H9 (cell line): ENCODE measurements at regions not wholly inside any gene's neighbourhood (a gene's known extent, or its start where the extent isn't known, plus 50 kb on each side); places are given as distances from the start of the nearest gene placed in this dataset.

Experiments used
- DNase-seq: peaks from one replicate; pipeline ENCODE4 v3.0.0-alpha.2; 2017
- H2AFZ ChIP-seq: one replicate; pipeline ENCODE4 v1.6.1; 2013; ENCODE audit warnings: mild to moderate bottlenecking, low read length, control low read depth, moderate library complexity
- H2AK5ac ChIP-seq: 2 replicates; pipeline ENCODE4 v1.6.1; 2013; ENCODE audit warnings: low read length, control low read depth, mixed read lengths; ENCODE audit not compliant: insufficient read length
- H2BK120ac ChIP-seq: one replicate; pipeline ENCODE4 v1.6.1; 2013; ENCODE audit warnings: low read depth, mild to moderate bottlenecking, low read length, control low read depth, inconsistent platforms; ENCODE audit not compliant: poor library complexity, severe bottlenecking
- H2BK12ac ChIP-seq: 2 replicates; pipeline ENCODE4 v1.6.1; 2013; ENCODE audit warnings: low read length, control low read depth, mixed read lengths, low read depth; ENCODE audit not compliant: insufficient read length
- H2BK15ac ChIP-seq: 2 replicates; pipeline ENCODE4 v1.6.1; 2013; ENCODE audit warnings: low read depth, low read length, control low read depth
- H2BK20ac ChIP-seq: one replicate; pipeline ENCODE4 v1.6.1; 2013; ENCODE audit warnings: low read depth, mild to moderate bottlenecking, low read length, control low read depth, inconsistent platforms; ENCODE audit not compliant: poor library complexity, severe bottlenecking
- H2BK5ac ChIP-seq: 2 replicates; pipeline ENCODE4 v1.6.1; 2013; ENCODE audit warnings: low read length, control low read depth, mixed read lengths; ENCODE audit not compliant: insufficient read length
- H3K14ac ChIP-seq: 2 replicates; pipeline ENCODE4 v1.6.1; 2013; ENCODE audit warnings: low read length, control low read depth; ENCODE audit not compliant: insufficient read depth
- H3K18ac ChIP-seq: 2 replicates; pipeline ENCODE4 v1.6.1; 2013; ENCODE audit warnings: low read depth, mild to moderate bottlenecking, mixed read lengths, low read length, control low read depth; ENCODE audit not compliant: insufficient read length
- H3K23ac ChIP-seq: 2 replicates; pipeline ENCODE4 v1.6.1; 2013; ENCODE audit warnings: low read length, control low read depth, mixed read lengths, low read depth; ENCODE audit not compliant: insufficient read length
- H3K23me2 ChIP-seq: 2 replicates; pipeline ENCODE4 v1.6.1; 2013; ENCODE audit warnings: low read depth, mild to moderate bottlenecking, mixed read lengths, low read length, control low read depth; ENCODE audit not compliant: insufficient read length, poor library complexity, severe bottlenecking
- H3K27ac ChIP-seq: 2 replicates; pipeline ENCODE4 v1.5.1; 2013; ENCODE audit warnings: low read length, control low read depth, mixed read lengths, low read depth; ENCODE audit not compliant: insufficient read length
- H3K27me3 ChIP-seq: 2 replicates; pipeline ENCODE4 v1.6.1; 2013; ENCODE audit warnings: low read length, control low read depth, inconsistent platforms; ENCODE audit not compliant: insufficient read depth
- H3K4ac ChIP-seq: 2 replicates; pipeline ENCODE4 v1.6.1; 2013; ENCODE audit warnings: low read depth, mild to moderate bottlenecking, control low read depth, inconsistent platforms, low read length, moderate library complexity
- H3K4me1 ChIP-seq: 2 replicates; pipeline ENCODE4 v1.6.1; 2013; ENCODE audit warnings: low read length, control low read depth, inconsistent platforms; ENCODE audit not compliant: insufficient read depth
- H3K4me2 ChIP-seq: 2 replicates; pipeline ENCODE4 v1.6.1; 2013; ENCODE audit warnings: low read length, control low read depth, mixed read lengths; ENCODE audit not compliant: insufficient read length, insufficient read depth
- H3K56ac ChIP-seq: 2 replicates; pipeline ENCODE4 v1.6.1; 2013; ENCODE audit warnings: low read depth, mild to moderate bottlenecking, mixed read lengths, low read length, control low read depth; ENCODE audit not compliant: insufficient read length
- H3K79me1 ChIP-seq: 2 replicates; pipeline ENCODE4 v1.6.1; 2013; ENCODE audit warnings: low read depth, mild to moderate bottlenecking, moderate library complexity, low read length, control low read depth, inconsistent platforms; ENCODE audit not compliant: insufficient read depth, poor library complexity, severe bottlenecking
- H3K79me2 ChIP-seq: 2 replicates; pipeline ENCODE4 v1.6.1; 2013; ENCODE audit warnings: low read length, control low read depth, inconsistent platforms; ENCODE audit not compliant: insufficient read depth
- H3K9ac ChIP-seq: 2 replicates; pipeline ENCODE4 v1.6.1; 2013; ENCODE audit warnings: low read length, control low read depth, mixed read lengths; ENCODE audit not compliant: insufficient read length; ENCODE audit errors: extremely low read depth
- H3K9me3 ChIP-seq: one replicate; pipeline ENCODE4 v1.6.1; 2013; ENCODE audit warnings: low read depth, low read length, inconsistent platforms; ENCODE audit not compliant: control insufficient read depth
- H3T11ph ChIP-seq: one replicate; pipeline ENCODE4 v1.6.1; 2013; ENCODE audit warnings: mild to moderate bottlenecking, low read length, control low read depth, inconsistent platforms
- H4K20me1 ChIP-seq: one replicate; pipeline ENCODE4 v1.6.1; 2013; ENCODE audit not compliant: control insufficient read depth, insufficient read length, insufficient read depth
- H4K5ac ChIP-seq: 2 replicates; pipeline ENCODE4 v1.6.1; 2013; ENCODE audit warnings: low read depth, mild to moderate bottlenecking, mixed read lengths, low read length, control low read depth; ENCODE audit not compliant: insufficient read length
- H4K8ac ChIP-seq: replicated peaks from 2 replicates; pipeline ENCODE4 v1.6.1; 2013; ENCODE audit warnings: low read length, control low read depth, mixed read lengths, low read depth; ENCODE audit not compliant: insufficient read length
- H4K91ac ChIP-seq: 2 replicates; pipeline ENCODE4 v1.6.1; 2013; ENCODE audit warnings: low read depth, mild to moderate bottlenecking, moderate library complexity, mixed read lengths, low read length, control low read depth; ENCODE audit not compliant: insufficient read length
- H3K27ac Mint-ChIP-seq, 3 experiments: 2 replicates in 2 of 3; 3 replicates in 1 of 3; pipeline ENCODE4 v1.8.0; 2020 to 2021; ENCODE audit warnings: mixed read lengths in 3 of 3, mild to moderate bottlenecking in 1 of 3, moderate library complexity in 1 of 3
- H3K27me3 Mint-ChIP-seq: 2 replicates; pipeline ENCODE4 v1.8.0; 2021; ENCODE audit warnings: low read depth, mild to moderate bottlenecking, moderate library complexity, mixed read lengths
- H3K36me3 Mint-ChIP-seq, 3 experiments: 2 replicates in 2 of 3; 3 replicates in 1 of 3; pipeline ENCODE4 v1.8.0; 2020 to 2021; ENCODE audit warnings: low read depth in 3 of 3, mixed read lengths in 3 of 3; ENCODE audit not compliant: insufficient read depth in 1 of 3
- H3K4me1 Mint-ChIP-seq, 2 experiments: 2 replicates each; pipeline ENCODE4 v1.8.0; 2020; ENCODE audit warnings: mixed read lengths in 2 of 2
- H3K4me3 Mint-ChIP-seq, 2 experiments: 2 replicates in 1 of 2; 3 replicates in 1 of 2; pipeline ENCODE4 v1.8.0; 2020 to 2021; ENCODE audit warnings: mild to moderate bottlenecking in 2 of 2, mixed read lengths in 2 of 2, moderate library complexity in 1 of 2
- H3K9me3 Mint-ChIP-seq, 2 experiments: 2 replicates in 1 of 2; 3 replicates in 1 of 2; pipeline ENCODE4 v1.8.0; 2020; ENCODE audit warnings: mild to moderate bottlenecking in 2 of 2, mixed read lengths in 2 of 2, moderate library complexity in 1 of 2
- CTCF ChIP-seq: fragments of 200-600 bp; sonication (generic); conservative IDR thresholded peaks from 3 replicates; pipeline ENCODE4 v1.8.0; 2021; ENCODE audit warnings: antibody characterized with exemption, mild to moderate bottlenecking
- WGBS: extraction: QIAGEN DNeasy Blood & Tissue Kit; methylation state at CpG from one replicate; pipeline ENCODE4 v1.1.7; 2013; ENCODE audit warnings: missing lambda C conversion rate, low lambda C conversion rate, mixed read lengths; ENCODE audit not compliant: insufficient read length; ENCODE audit errors: extremely low coverage; 5-methylcytosine and 5-hydroxymethylcytosine counted together

GRCh38 chr21:28877318-28877884 is 115.3 kb downstream of the LTN1 start:
- Histone ChIP-seq H3K4me1 (no peaks in the 10 kb centered on the region), H3K23ac (no peak overlapping the region)

More at GRCh38 chr21:28877318-28877884, 115.3 kb downstream of the LTN1 start:
- H2BK5ac ChIP-seq: no peak overlapping the region
- H4K91ac ChIP-seq: no peak overlapping the region
- no peak for TF ChIP-seq CTCF
- Mint-ChIP-seq H3K4me1 (no peaks in the 10 kb centered on the region), H3K36me3 (peaks cover 18 to 43% (median 32%) of the 10 kb centered on the region in 3 experiments; a peak in 6 of 7 replicates), H3K9me3 (no peaks in the 10 kb centered on the region), H3K27ac (no peak overlapping the region), H3K4me3 (no peak overlapping the region), H3K27me3 (no peaks in the 10 kb centered on the region)
- no peak for DNase-seq
- no peaks in the 10 kb centered on the region for H4K20me1 ChIP-seq
- H3K79me1 ChIP-seq: no peaks in the 10 kb centered on the region
- no peaks in the 10 kb centered on the region for H3K9me3 ChIP-seq
- H4K8ac ChIP-seq: no peak overlapping the region
- H2BK15ac ChIP-seq: no peak overlapping the region
- no peak overlapping the region for H3K56ac ChIP-seq
- H3K4ac ChIP-seq: no peak overlapping the region
- no peak overlapping the region for H3K18ac ChIP-seq
- H3K4me2 ChIP-seq: no peak overlapping the region
- no peak overlapping the region for H2AFZ ChIP-seq
- H2AK5ac ChIP-seq: no peak overlapping the region
- H3K27ac ChIP-seq: no peak overlapping the region
- no peaks in the 10 kb centered on the region for H3K79me2 ChIP-seq
- H2BK20ac ChIP-seq: no peak overlapping the region
- H3K27me3 ChIP-seq: no peaks in the 10 kb centered on the region
- H3K9ac ChIP-seq: no peak overlapping the region
- no peak overlapping the region for H3K14ac ChIP-seq
- H2BK120ac ChIP-seq: no peak overlapping the region
- H3K23me2 ChIP-seq: no peaks in the 10 kb centered on the region
- H4K5ac ChIP-seq: no peak overlapping the region
- no CpG with 5 or more reads among the region's 1 CpG for WGBS
- H3T11ph ChIP-seq: no peak overlapping the region
- H2BK12ac ChIP-seq: no peak overlapping the region
